GM23338 (cell line): ENCODE measurements at regions not wholly inside any gene's neighbourhood (a gene's known extent, or its start where the extent isn't known, plus 50 kb on each side); places are given as distances from the start of the nearest gene placed in this dataset.

Experiments
- CREB1 ChIP-seq: fragments of 250-450 bp; sonication (Bioruptor Pico); IDR thresholded peaks from 2 replicates; pipeline ENCODE4 v1.5.0; 2020; ENCODE audit warnings: low read depth, mild to moderate bottlenecking, moderate library complexity
- EZH2phosphoT487 ChIP-seq: fragments of 200-600 bp; sonication (generic); IDR thresholded peaks from one replicate; pipeline ENCODE4 v1.8.1; 2018; ENCODE audit warnings: antibody characterized with exemption; ENCODE audit not compliant: unreplicated experiment
- POLR2AphosphoS5 ChIP-seq: IDR thresholded peaks from 2 replicates; pipeline ENCODE4 v1.6.1; 2016; ENCODE audit warnings: antibody characterized with exemption, low read depth
- ZNF114 ChIP-seq: fragments of 250-450 bp; sonication (Bioruptor Pico); IDR thresholded peaks from 2 replicates; pipeline ENCODE4 v1.5.0; 2020; ENCODE audit warnings: mild to moderate bottlenecking, moderate library complexity
- ZNF331 ChIP-seq: fragments of 250-450 bp; sonication (Bioruptor Pico); IDR thresholded peaks from 2 replicates; pipeline ENCODE4 v1.5.0; 2020; ENCODE audit warnings: low read depth, mild to moderate bottlenecking, moderate library complexity
- TF ChIP-seq, protein P1 (sequence below): fragments of 250-450 bp; sonication (Bioruptor Pico); IDR thresholded peaks from 2 replicates; pipeline ENCODE4 v1.5.0; 2020; ENCODE audit warnings: mild to moderate bottlenecking, moderate library complexity
- TF ChIP-seq, protein P2 (sequence below): IDR thresholded peaks from 2 replicates; pipeline ENCODE4 v1.6.1; 2016; ENCODE audit warnings: antibody characterized with exemption
- TF ChIP-seq, protein P3 (sequence below): IDR thresholded peaks from one replicate; pipeline ENCODE4 v1.6.1; 2018; ENCODE audit warnings: antibody characterized with exemption; ENCODE audit not compliant: unreplicated experiment
- TF ChIP-seq, protein P4 (sequence below), 2 experiments: fragments of 200-600 bp in 1 of 2; sonication (generic) in 1 of 2; conservative IDR thresholded peaks; 2 replicates each; pipeline versions ENCODE4 v1.5.1 to v1.6.1; 2016 to 2017; ENCODE audit warnings: antibody characterized with exemption in 2 of 2, low read depth in 2 of 2, mild to moderate bottlenecking in 2 of 2, moderate library complexity in 1 of 2

DNA sequence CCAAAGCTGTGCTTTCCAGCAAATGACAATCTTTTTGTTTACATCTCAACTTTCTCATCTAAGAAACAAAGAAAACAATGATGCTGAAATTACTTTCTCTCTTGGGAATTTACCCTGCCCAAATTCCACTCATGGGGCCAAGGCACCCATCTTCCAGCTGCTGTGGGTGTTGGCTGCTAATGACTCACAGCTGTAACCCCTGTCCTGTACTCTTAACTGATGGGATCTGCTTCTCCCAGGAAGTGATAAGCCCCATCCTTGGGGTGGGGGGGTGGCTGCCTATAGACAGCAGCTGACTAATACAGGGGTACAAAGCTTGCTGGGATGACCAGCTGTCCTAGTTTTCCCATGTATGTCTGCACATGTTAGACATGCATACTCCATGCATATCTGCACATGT is 938.6 kb downstream of the C6orf118 start (continued):
- TF ChIP-seq, protein P1, sequence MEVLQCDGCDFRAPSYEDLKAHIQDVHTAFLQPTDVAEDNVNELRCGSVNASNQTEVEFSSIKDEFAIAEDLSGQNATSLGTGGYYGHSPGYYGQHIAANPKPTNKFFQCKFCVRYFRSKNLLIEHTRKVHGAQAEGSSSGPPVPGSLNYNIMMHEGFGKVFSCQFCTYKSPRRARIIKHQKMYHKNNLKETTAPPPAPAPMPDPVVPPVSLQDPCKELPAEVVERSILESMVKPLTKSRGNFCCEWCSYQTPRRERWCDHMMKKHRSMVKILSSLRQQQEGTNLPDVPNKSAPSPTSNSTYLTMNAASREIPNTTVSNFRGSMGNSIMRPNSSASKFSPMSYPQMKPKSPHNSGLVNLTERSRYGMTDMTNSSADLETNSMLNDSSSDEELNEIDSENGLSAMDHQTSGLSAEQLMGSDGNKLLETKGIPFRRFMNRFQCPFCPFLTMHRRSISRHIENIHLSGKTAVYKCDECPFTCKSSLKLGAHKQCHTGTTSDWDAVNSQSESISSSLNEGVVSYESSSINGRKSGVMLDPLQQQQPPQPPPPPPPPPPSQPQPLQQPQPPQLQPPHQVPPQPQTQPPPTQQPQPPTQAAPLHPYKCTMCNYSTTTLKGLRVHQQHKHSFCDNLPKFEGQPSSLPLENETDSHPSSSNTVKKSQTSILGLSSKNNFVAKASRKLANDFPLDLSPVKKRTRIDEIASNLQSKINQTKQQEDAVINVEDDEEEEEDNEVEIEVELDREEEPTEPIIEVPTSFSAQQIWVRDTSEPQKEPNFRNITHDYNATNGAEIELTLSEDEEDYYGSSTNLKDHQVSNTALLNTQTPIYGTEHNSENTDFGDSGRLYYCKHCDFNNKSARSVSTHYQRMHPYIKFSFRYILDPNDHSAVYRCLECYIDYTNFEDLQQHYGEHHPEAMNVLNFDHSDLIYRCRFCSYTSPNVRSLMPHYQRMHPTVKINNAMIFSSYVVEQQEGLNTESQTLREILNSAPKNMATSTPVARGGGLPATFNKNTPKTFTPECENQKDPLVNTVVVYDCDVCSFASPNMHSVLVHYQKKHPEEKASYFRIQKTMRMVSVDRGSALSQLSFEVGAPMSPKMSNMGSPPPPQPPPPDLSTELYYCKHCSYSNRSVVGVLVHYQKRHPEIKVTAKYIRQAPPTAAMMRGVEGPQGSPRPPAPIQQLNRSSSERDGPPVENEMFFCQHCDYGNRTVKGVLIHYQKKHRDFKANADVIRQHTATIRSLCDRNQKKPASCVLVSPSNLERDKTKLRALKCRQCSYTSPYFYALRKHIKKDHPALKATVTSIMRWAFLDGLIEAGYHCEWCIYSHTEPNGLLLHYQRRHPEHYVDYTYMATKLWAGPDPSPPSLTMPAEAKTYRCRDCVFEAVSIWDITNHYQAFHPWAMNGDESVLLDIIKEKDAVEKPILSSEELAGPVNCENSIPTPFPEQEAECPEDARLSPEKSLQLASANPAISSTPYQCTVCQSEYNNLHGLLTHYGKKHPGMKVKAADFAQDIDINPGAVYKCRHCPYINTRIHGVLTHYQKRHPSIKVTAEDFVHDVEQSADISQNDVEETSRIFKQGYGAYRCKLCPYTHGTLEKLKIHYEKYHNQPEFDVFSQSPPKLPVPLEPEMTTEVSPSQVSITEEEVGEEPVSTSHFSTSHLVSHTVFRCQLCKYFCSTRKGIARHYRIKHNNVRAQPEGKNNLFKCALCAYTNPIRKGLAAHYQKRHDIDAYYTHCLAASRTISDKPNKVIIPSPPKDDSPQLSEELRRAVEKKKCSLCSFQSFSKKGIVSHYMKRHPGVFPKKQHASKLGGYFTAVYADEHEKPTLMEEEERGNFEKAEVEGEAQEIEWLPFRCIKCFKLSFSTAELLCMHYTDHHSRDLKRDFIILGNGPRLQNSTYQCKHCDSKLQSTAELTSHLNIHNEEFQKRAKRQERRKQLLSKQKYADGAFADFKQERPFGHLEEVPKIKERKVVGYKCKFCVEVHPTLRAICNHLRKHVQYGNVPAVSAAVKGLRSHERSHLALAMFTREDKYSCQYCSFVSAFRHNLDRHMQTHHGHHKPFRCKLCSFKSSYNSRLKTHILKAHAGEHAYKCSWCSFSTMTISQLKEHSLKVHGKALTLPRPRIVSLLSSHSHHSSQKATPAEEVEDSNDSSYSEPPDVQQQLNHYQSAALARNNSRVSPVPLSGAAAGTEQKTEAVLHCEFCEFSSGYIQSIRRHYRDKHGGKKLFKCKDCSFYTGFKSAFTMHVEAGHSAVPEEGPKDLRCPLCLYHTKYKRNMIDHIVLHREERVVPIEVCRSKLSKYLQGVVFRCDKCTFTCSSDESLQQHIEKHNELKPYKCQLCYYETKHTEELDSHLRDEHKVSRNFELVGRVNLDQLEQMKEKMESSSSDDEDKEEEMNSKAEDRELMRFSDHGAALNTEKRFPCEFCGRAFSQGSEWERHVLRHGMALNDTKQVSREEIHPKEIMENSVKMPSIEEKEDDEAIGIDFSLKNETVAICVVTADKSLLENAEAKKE (CRISPR knock-in tag): no peak
- TF ChIP-seq ZNF331 (no peak), POLR2AphosphoS5 (no peak), EZH2phosphoT487 (no peak), ZNF114 (CRISPR knock-in tag) (no peak), CREB1 (CRISPR knock-in tag) (no peak)
- TF ChIP-seq, protein P2, sequence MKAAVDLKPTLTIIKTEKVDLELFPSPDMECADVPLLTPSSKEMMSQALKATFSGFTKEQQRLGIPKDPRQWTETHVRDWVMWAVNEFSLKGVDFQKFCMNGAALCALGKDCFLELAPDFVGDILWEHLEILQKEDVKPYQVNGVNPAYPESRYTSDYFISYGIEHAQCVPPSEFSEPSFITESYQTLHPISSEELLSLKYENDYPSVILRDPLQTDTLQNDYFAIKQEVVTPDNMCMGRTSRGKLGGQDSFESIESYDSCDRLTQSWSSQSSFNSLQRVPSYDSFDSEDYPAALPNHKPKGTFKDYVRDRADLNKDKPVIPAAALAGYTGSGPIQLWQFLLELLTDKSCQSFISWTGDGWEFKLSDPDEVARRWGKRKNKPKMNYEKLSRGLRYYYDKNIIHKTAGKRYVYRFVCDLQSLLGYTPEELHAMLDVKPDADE: no peak
- TF ChIP-seq, protein P3, sequence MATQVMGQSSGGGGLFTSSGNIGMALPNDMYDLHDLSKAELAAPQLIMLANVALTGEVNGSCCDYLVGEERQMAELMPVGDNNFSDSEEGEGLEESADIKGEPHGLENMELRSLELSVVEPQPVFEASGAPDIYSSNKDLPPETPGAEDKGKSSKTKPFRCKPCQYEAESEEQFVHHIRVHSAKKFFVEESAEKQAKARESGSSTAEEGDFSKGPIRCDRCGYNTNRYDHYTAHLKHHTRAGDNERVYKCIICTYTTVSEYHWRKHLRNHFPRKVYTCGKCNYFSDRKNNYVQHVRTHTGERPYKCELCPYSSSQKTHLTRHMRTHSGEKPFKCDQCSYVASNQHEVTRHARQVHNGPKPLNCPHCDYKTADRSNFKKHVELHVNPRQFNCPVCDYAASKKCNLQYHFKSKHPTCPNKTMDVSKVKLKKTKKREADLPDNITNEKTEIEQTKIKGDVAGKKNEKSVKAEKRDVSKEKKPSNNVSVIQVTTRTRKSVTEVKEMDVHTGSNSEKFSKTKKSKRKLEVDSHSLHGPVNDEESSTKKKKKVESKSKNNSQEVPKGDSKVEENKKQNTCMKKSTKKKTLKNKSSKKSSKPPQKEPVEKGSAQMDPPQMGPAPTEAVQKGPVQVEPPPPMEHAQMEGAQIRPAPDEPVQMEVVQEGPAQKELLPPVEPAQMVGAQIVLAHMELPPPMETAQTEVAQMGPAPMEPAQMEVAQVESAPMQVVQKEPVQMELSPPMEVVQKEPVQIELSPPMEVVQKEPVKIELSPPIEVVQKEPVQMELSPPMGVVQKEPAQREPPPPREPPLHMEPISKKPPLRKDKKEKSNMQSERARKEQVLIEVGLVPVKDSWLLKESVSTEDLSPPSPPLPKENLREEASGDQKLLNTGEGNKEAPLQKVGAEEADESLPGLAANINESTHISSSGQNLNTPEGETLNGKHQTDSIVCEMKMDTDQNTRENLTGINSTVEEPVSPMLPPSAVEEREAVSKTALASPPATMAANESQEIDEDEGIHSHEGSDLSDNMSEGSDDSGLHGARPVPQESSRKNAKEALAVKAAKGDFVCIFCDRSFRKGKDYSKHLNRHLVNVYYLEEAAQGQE: no peak
- TF ChIP-seq, protein P4, sequence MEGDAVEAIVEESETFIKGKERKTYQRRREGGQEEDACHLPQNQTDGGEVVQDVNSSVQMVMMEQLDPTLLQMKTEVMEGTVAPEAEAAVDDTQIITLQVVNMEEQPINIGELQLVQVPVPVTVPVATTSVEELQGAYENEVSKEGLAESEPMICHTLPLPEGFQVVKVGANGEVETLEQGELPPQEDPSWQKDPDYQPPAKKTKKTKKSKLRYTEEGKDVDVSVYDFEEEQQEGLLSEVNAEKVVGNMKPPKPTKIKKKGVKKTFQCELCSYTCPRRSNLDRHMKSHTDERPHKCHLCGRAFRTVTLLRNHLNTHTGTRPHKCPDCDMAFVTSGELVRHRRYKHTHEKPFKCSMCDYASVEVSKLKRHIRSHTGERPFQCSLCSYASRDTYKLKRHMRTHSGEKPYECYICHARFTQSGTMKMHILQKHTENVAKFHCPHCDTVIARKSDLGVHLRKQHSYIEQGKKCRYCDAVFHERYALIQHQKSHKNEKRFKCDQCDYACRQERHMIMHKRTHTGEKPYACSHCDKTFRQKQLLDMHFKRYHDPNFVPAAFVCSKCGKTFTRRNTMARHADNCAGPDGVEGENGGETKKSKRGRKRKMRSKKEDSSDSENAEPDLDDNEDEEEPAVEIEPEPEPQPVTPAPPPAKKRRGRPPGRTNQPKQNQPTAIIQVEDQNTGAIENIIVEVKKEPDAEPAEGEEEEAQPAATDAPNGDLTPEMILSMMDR (conservative IDR thresholded peaks at IDR 0.05; ENCODE audit: low read depth in 2 of 2): no peak
